A673 (cell line): ENCODE measurements at regions not wholly inside any gene's neighbourhood (a gene's known extent, or its start where the extent isn't known, plus 50 kb on each side); places are given as distances from the start of the nearest gene placed in this dataset.

Experiments
- BruUV-seq: library from RNA; stranded (reverse); fragments of 400-500 nt; replicated peaks from 2 replicates; lab custom pipeline; 2021; lab: Mats Ljungman, UMichigan
- CTCF ChIA-PET: fragments of 300-600 bp; sonication (Branson Sonifier 250); formaldehyde crosslinking; loops from one replicate; lab custom pipeline; 2022; ENCODE audit warnings: antibody characterized with exemption; lab: Charles Lee
- POLR2A ChIA-PET: fragments of 300-600 bp; sonication (Branson Sonifier 250); formaldehyde crosslinking; loops from one replicate; lab custom pipeline; 2022; ENCODE audit warnings: antibody characterized with exemption; ENCODE audit not compliant: low non-redundant PET; lab: Charles Lee
- DNase-seq: peaks from one replicate; pipeline ENCODE4 v3.0.0-alpha.2; 2015; ENCODE audit warnings: low spot score
- H3K27ac ChIP-seq: fragments of 200-600 bp; sonication (generic); 2 replicates; pipeline ENCODE4 v1.5.1; 2016; ENCODE audit warnings: mixed run types, low read depth, mild to moderate bottlenecking, mixed read lengths, antibody characterized with exemption, low read length; ENCODE audit not compliant: poor library complexity, severe bottlenecking
- H3K27me3 ChIP-seq: fragments of 200-600 bp; sonication (generic); replicated peaks from 2 replicates; pipeline ENCODE4 v1.6.1; 2017; ENCODE audit warnings: mixed run types, low read depth, mild to moderate bottlenecking, mixed read lengths, antibody characterized with exemption, low read length; ENCODE audit not compliant: insufficient read depth, poor library complexity
- H3K36me3 ChIP-seq: fragments of 200-600 bp; sonication (generic); 2 replicates; pipeline ENCODE4 v1.6.1; 2016; ENCODE audit warnings: mixed run types, mild to moderate bottlenecking, mixed read lengths, antibody characterized with exemption, low read length; ENCODE audit not compliant: insufficient read depth, poor library complexity, severe bottlenecking
- H3K4me1 ChIP-seq: fragments of 200-600 bp; sonication (generic); 2 replicates; pipeline ENCODE4 v1.6.1; 2017; ENCODE audit warnings: mixed run types, mild to moderate bottlenecking, mixed read lengths, antibody characterized with exemption, low read length; ENCODE audit not compliant: insufficient read depth, poor library complexity, severe bottlenecking
- H3K4me3 ChIP-seq: fragments of 200-600 bp; sonication (generic); 2 replicates; pipeline ENCODE4 v1.5.1; 2016; ENCODE audit warnings: low read depth, mixed run types, mild to moderate bottlenecking, mixed read lengths, low read length; ENCODE audit not compliant: poor library complexity, severe bottlenecking
- H3K9me3 ChIP-seq: fragments of 200-600 bp; sonication (generic); 2 replicates; pipeline ENCODE4 v1.6.1; 2016; ENCODE audit warnings: mixed run types, low read depth, mild to moderate bottlenecking, mixed read lengths, antibody characterized with exemption, low read length; ENCODE audit not compliant: poor library complexity, severe bottlenecking
- CTCF ChIP-seq: fragments of 300-800, 200-600 bp; sonication (generic); conservative IDR thresholded peaks from 2 replicates; pipeline ENCODE4 v1.5.1; 2017; ENCODE audit warnings: low read depth, mild to moderate bottlenecking, antibody characterized with exemption, low read length, moderate library complexity, mixed read lengths
- EZH2 ChIP-seq: fragments of 200-600 bp; sonication (generic); IDR thresholded peaks from 2 replicates; pipeline ENCODE4 v1.6.1; 2017; ENCODE audit warnings: borderline replicate concordance, low read depth, mild to moderate bottlenecking, mixed read lengths, antibody characterized with exemption, low read length; ENCODE audit not compliant: poor library complexity, severe bottlenecking
- intact Hi-C: fragments of 100-400 bp; cut with micrococcal nuclease; formaldehyde crosslinking; loops from one replicate; pipeline ENCODE4 v1.10.0; 2022; ENCODE audit not compliant: unreplicated experiment

- no peak overlapping the region for H3K27ac ChIP-seq
- intact Hi-C loops, result no loop called here
- no TSS peak for BruUV-seq
- H3K9me3 ChIP-seq, result no peaks in the 10 kb centered on the region
- H3K4me1 ChIP-seq, result no peaks in the 10 kb centered on the region
- TF ChIP-seq CTCF, result no peak
- no peak for TF ChIP-seq EZH2
- CTCF ChIA-PET, result no interaction called here
- H3K36me3 ChIP-seq, result no peaks in the 10 kb centered on the region
- no peaks in the 10 kb centered on the region for H3K27me3 ChIP-seq
- H3K4me3 ChIP-seq, result no peak overlapping the region
- DNase-seq, result no peak
- POLR2A ChIA-PET, result no interaction called here
Observed at GRCh38 chr2:48227617-48228344, 86.7 kb upstream of the FOXN2 start.

GRCh38 chr2:48228345-48228684 is 86.2 kb upstream of the FOXN2 start:
- ChIA-PET CTCF (no interaction called here), POLR2A (no interaction called here)
- Histone ChIP-seq H3K4me3 (no peak overlapping the region), H3K27ac (no peak overlapping the region), H3K36me3 (no peaks in the 10 kb centered on the region), H3K9me3 (no peaks in the 10 kb centered on the region), H3K4me1 (no peaks in the 10 kb centered on the region), H3K27me3 (no peaks in the 10 kb centered on the region)
- TF ChIP-seq CTCF, result no peak
- no TSS peak for BruUV-seq
- intact Hi-C loops, result no loop called here
- DNase-seq, result no peak

GRCh38 chr2:48229063-48229462 is 85.4 kb upstream of the FOXN2 start:
- Histone ChIP-seq H3K27ac (no peak overlapping the region), H3K4me3 (no peak overlapping the region), H3K4me1 (no peaks in the 10 kb centered on the region), H3K36me3 (no peaks in the 10 kb centered on the region), H3K9me3 (no peaks in the 10 kb centered on the region), H3K27me3 (no peaks in the 10 kb centered on the region)
- DNase-seq, result no peak
- CTCF ChIA-PET, result no interaction called here
- BruUV-seq, result no TSS peak
- TF ChIP-seq CTCF (no peak), EZH2 (no peak)
- POLR2A ChIA-PET, result no interaction called here
- intact Hi-C loops, result no loop called here
